CD4-positive, alpha-beta T cell (primary cell): ENCODE measurements at regions not wholly inside any gene's neighbourhood (a gene's known extent, or its start where the extent isn't known, plus 50 kb on each side); places are given as distances from the start of the nearest gene placed in this dataset.

Source experiments
- ATAC-seq: fragments of 200-7000 bp; cut with Tn5 transposase; one replicate; pipeline ENCODE4 v1.10.0; 2022; ENCODE audit warnings: mild to moderate bottlenecking; ENCODE audit not compliant: poor library complexity
- CTCF ChIA-PET: fragments of 350-600 bp; sonication (Branson Sonifier 250); formaldehyde crosslinking; loops from one replicate; lab custom pipeline; 2021; ENCODE audit warnings: antibody characterized with exemption, inconsistent platforms; lab: Charles Lee
- POLR2A ChIA-PET: fragments of 350-600 bp; sonication (Branson Sonifier 250); formaldehyde crosslinking; loops from one replicate; lab custom pipeline; 2021; ENCODE audit warnings: antibody characterized with exemption, inconsistent platforms; lab: Charles Lee
- DNase-seq, 14 experiments: peaks; one replicate each; pipeline ENCODE4 v3.0.0-alpha.2; 2013 to 2020; ENCODE audit warnings: mixed read lengths in 2 of 14
- H3K27ac ChIP-seq, 2 donors: one replicate each; pipeline versions ENCODE4 v1.5.1 to v1.7.0; 2013; ENCODE audit warnings: low read length in 2 of 2, low read depth in 1 of 2, mild to moderate bottlenecking in 1 of 2
- H3K27me3 ChIP-seq, 2 experiments: 1 replicate in 1 of 2; 2 replicates in 1 of 2; pipeline versions ENCODE4 v1.6.1 to v1.7.0; 2013; ENCODE audit warnings: low read length in 2 of 2, control low read depth in 1 of 2, mild to moderate bottlenecking in 1 of 2, moderate library complexity in 1 of 2; ENCODE audit not compliant: insufficient read depth in 2 of 2, control insufficient read depth in 1 of 2
- H3K36me3 ChIP-seq: one replicate; pipeline ENCODE4 v1.6.1; 2013; ENCODE audit warnings: low read length, control low read depth; ENCODE audit not compliant: insufficient read depth
- H3K4me1 ChIP-seq: one replicate; pipeline ENCODE4 v1.6.1; 2013; ENCODE audit warnings: low read length, control low read depth; ENCODE audit not compliant: insufficient read depth
- H3K4me3 ChIP-seq: one replicate; pipeline ENCODE4 v1.5.1; 2013; ENCODE audit warnings: mild to moderate bottlenecking, low read length, moderate library complexity
- H3K9me3 ChIP-seq, 2 experiments: 1 replicate in 1 of 2; 2 replicates in 1 of 2; pipeline versions ENCODE4 v1.6.1 to v1.7.0; 2013; ENCODE audit warnings: low read length in 2 of 2, mild to moderate bottlenecking in 2 of 2, control low read depth in 1 of 2, moderate library complexity in 1 of 2; ENCODE audit not compliant: control insufficient read depth in 1 of 2, insufficient read depth in 1 of 2
- H3K27ac Mint-ChIP-seq: one replicate; pipeline ENCODE4 v1.8.0; 2020; ENCODE audit warnings: mixed read lengths
- H3K27me3 Mint-ChIP-seq: one replicate; pipeline ENCODE4 v1.8.0; 2021; ENCODE audit warnings: mixed read lengths
- H3K36me3 Mint-ChIP-seq: one replicate; pipeline ENCODE4 v1.8.0; 2021; ENCODE audit warnings: low read depth, mixed read lengths
- H3K4me1 Mint-ChIP-seq: one replicate; pipeline ENCODE4 v1.8.0; 2021; ENCODE audit warnings: low read depth, mixed read lengths
- H3K4me3 Mint-ChIP-seq: one replicate; pipeline ENCODE4 v1.8.0; 2020; ENCODE audit warnings: mild to moderate bottlenecking, mixed read lengths
- H3K9me3 Mint-ChIP-seq: one replicate; pipeline ENCODE4 v1.8.0; 2020; ENCODE audit warnings: mixed read lengths
- intact Hi-C, 2 experiments: fragments of 100-400 bp; cut with DNase I in 1 of 2; cut with micrococcal nuclease in 1 of 2; formaldehyde crosslinking; loops; one replicate each; pipeline versions ENCODE4 v1.15.1 to v1.9.0; 2023 to 2025; cut with DNase I, micrococcal nuclease
- TF ChIP-seq, protein P1 (sequence below): fragments of 200-600 bp; IDR thresholded peaks from one replicate; pipeline ENCODE4 v1.8.0; 2022; ENCODE audit warnings: antibody characterized with exemption, mild to moderate bottlenecking

DNA sequence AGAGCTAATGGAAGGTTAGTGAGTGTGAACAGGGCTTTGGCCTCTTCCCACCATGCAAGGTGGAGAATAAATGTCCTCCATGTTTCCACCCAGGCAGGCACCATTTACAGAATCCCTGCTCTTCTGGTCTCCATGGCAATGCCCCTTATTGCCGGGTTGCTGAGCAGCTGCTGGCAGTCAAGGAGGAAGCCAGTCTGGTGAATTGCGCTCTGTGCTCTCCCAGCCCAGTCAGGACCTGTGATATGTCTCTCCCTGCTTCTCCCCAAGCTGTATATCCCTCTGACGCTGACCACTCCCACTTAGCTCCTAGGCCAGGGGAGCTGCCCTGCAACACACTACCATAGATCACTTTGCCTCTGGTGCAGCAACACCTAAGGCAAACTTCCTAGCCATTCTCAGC is 402.1 kb upstream of the ERCC4 start:
- POLR2A ChIA-PET, result no interaction called here
- Histone ChIP-seq H3K4me3 (no peak overlapping the region), H3K36me3 (no peaks in the 10 kb centered on the region), H3K9me3 (peaks cover 0 to 1% of the 10 kb centered on the region in 2 experiments), H3K27ac (no peak overlapping the region), H3K27me3 (no peaks in the 10 kb centered on the region), H3K4me1 (no peaks in the 10 kb centered on the region)
- H3K4me3 Mint-ChIP-seq, result no peak overlapping the region
- ATAC-seq (no peak), DNase-seq (no peak)
- intact Hi-C loops, result no loop called here
- no peaks in the 10 kb centered on the region for H3K36me3 Mint-ChIP-seq
- no peaks in the 10 kb centered on the region for H3K4me1 Mint-ChIP-seq
- CTCF ChIA-PET, result no interaction called here
- no peaks in the 10 kb centered on the region for H3K27me3 Mint-ChIP-seq
- no peak overlapping the region for H3K27ac Mint-ChIP-seq
- peaks cover 23% of the 10 kb centered on the region for H3K9me3 Mint-ChIP-seq
- TF ChIP-seq, protein P1, sequence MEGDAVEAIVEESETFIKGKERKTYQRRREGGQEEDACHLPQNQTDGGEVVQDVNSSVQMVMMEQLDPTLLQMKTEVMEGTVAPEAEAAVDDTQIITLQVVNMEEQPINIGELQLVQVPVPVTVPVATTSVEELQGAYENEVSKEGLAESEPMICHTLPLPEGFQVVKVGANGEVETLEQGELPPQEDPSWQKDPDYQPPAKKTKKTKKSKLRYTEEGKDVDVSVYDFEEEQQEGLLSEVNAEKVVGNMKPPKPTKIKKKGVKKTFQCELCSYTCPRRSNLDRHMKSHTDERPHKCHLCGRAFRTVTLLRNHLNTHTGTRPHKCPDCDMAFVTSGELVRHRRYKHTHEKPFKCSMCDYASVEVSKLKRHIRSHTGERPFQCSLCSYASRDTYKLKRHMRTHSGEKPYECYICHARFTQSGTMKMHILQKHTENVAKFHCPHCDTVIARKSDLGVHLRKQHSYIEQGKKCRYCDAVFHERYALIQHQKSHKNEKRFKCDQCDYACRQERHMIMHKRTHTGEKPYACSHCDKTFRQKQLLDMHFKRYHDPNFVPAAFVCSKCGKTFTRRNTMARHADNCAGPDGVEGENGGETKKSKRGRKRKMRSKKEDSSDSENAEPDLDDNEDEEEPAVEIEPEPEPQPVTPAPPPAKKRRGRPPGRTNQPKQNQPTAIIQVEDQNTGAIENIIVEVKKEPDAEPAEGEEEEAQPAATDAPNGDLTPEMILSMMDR, result no peak

DNA sequence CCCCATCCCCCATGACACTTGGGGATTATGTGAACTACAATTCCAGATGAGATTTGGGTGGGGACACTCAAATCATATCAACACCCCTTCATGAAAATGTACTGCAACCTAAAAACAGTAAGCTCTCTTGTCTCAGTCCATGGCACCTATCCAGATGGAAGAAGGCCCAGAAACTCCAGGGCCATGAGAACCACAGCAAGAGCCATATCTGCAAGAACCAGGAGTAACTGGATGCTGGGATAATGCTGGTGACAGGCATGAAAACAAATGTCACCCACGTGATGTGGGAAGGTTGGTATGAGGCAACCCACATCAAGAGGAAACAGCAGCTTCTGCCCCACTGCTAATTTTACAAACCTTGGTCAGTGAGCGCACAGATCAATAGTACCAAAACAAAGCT is 400.1 kb upstream of the ERCC4 start:
- ATAC-seq (no peak), DNase-seq (no peak)
- Mint-ChIP-seq H3K27ac (no peak overlapping the region), H3K9me3 (peaks cover 16% of the 10 kb centered on the region), H3K36me3 (no peaks in the 10 kb centered on the region), H3K4me1 (no peaks in the 10 kb centered on the region), H3K4me3 (no peak overlapping the region), H3K27me3 (no peaks in the 10 kb centered on the region)
- no peak overlapping the region for H3K4me3 ChIP-seq
- H3K27ac ChIP-seq, result no peak overlapping the region
- intact Hi-C loops, result no loop called here
- no peaks in the 10 kb centered on the region for H3K27me3 ChIP-seq
- H3K4me1 ChIP-seq, result no peaks in the 10 kb centered on the region
- CTCF ChIA-PET, result no interaction called here
- H3K9me3 ChIP-seq, result peaks cover 0 to 5% of the 10 kb centered on the region in 2 experiments
- H3K36me3 ChIP-seq, result no peaks in the 10 kb centered on the region
- TF ChIP-seq, protein P1, result no peak
- POLR2A ChIA-PET, result no interaction called here

DNA sequence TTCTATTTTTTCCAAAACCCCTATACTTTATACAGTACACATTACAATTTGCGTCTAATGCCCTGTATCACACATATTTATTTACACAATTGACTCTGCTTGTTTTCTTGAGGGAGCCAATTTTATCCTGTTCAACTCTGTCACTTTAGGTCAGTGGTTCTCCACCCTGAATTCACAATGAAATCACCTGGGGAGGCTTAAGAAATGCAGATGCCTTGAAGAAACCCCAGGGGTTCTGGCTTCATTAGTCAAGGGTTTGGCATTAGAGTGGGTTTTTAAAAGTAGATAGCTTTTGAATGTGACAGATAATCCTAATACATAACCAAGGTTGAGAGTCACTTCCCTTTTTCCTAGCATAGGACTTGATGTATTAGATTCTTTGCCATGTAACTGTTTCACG is 398.6 kb upstream of the ERCC4 start:
- H3K9me3 Mint-ChIP-seq, result peaks cover 9% of the 10 kb centered on the region
- ATAC-seq (no peak), DNase-seq (no peak)
- Histone ChIP-seq H3K36me3 (no peaks in the 10 kb centered on the region), H3K4me3 (no peak overlapping the region), H3K27ac (no peak overlapping the region), H3K4me1 (no peaks in the 10 kb centered on the region), H3K27me3 (no peaks in the 10 kb centered on the region), H3K9me3 (peaks cover 0 to 5% of the 10 kb centered on the region in 2 experiments)
- no peaks in the 10 kb centered on the region for H3K27me3 Mint-ChIP-seq
- ChIA-PET POLR2A (no interaction called here), CTCF (no interaction called here)
- H3K36me3 Mint-ChIP-seq, result no peaks in the 10 kb centered on the region
- no peak overlapping the region for H3K27ac Mint-ChIP-seq
- H3K4me1 Mint-ChIP-seq, result no peaks in the 10 kb centered on the region
- no peak overlapping the region for H3K4me3 Mint-ChIP-seq
- intact Hi-C loops, result no loop called here
- TF ChIP-seq, protein P1, result no peak
